Keratinocyte (primary cell): ENCODE measurements at regions not wholly inside any gene's neighbourhood (a gene's known extent, or its start where the extent isn't known, plus 50 kb on each side); places are given as distances from the start of the nearest gene placed in this dataset.

ENCODE experiments used
- EZH2 ChIP-seq: IDR thresholded peaks from one replicate; pipeline ENCODE4 v1.6.1; 2012; ENCODE audit warnings: inconsistent platforms, mild to moderate bottlenecking, low read length, moderate library complexity
- TF ChIP-seq, protein P1 (sequence below), 3 experiments: IDR thresholded peaks in 1 of 3; conservative IDR thresholded peaks in 1 of 3; optimal IDR thresholded peaks in 1 of 3; 2 replicates in 2 of 3; 3 replicates in 1 of 3; pipeline versions ENCODE3 to v1.5.1; 2011; ENCODE audit warnings: low read length in 3 of 3, mild to moderate bottlenecking in 3 of 3, moderate library complexity in 2 of 3, control low read depth in 1 of 3, inconsistent platforms in 1 of 3; ENCODE audit not compliant: insufficient read depth in 2 of 3; ENCODE audit errors: extremely low read depth in 1 of 3

DNA sequence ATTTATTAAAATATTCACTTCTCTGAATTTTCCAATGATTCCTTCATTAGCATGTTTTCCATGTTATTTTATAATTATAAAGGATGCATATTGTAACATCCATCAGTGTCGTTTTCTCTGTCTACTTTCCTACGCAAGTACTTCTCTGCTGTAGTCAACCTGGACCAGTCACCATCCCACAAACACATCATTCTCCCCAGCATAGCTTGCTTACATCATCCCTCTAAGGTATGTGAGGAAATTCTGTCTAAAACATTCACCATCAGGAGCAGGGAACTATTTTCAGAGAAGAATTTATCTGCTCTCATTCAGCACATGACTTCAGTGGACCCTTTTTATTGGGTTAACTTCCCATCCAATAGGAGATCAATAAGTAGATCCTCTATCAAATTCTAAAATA, 806.1 kb upstream of the ARGLU1 start:
- TF ChIP-seq, protein P1, sequence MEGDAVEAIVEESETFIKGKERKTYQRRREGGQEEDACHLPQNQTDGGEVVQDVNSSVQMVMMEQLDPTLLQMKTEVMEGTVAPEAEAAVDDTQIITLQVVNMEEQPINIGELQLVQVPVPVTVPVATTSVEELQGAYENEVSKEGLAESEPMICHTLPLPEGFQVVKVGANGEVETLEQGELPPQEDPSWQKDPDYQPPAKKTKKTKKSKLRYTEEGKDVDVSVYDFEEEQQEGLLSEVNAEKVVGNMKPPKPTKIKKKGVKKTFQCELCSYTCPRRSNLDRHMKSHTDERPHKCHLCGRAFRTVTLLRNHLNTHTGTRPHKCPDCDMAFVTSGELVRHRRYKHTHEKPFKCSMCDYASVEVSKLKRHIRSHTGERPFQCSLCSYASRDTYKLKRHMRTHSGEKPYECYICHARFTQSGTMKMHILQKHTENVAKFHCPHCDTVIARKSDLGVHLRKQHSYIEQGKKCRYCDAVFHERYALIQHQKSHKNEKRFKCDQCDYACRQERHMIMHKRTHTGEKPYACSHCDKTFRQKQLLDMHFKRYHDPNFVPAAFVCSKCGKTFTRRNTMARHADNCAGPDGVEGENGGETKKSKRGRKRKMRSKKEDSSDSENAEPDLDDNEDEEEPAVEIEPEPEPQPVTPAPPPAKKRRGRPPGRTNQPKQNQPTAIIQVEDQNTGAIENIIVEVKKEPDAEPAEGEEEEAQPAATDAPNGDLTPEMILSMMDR (optimal IDR thresholded peaks at IDR 0.05 in 1 of 3, IDR thresholded peaks at IDR 0.05 in 1 of 3, conservative IDR thresholded peaks at IDR 0.05 in 1 of 3; ENCODE audit: extremely low read depth in 1 of 3, insufficient read depth in 2 of 3, low read length in 3 of 3): no peak
- no peak for TF ChIP-seq EZH2
